ENCODE measurements at regions not wholly inside any gene's neighbourhood (a gene's known extent, or its start where the extent isn't known, plus 50 kb on each side); places are given as distances from the start of the nearest gene placed in this dataset.

GRCh38 chr15:72888811-72889210 is 105.3 kb upstream of the ADPGK start:
- TF ChIP-seq POLR2A (IDR thresholded peaks at IDR 0.05; ENCODE audit: low read length), result no peak
- TF ChIP-seq GATA1 (IDR thresholded peaks at IDR 0.05; ENCODE audit: low read depth, low read length), result no peak

Measured in erythroblast (primary cell).